CD8-positive, alpha-beta memory T cell (primary cell): ENCODE measurements at regions not wholly inside any gene's neighbourhood (a gene's known extent, or its start where the extent isn't known, plus 50 kb on each side); places are given as distances from the start of the nearest gene placed in this dataset.

Experiments used
- CTCF ChIA-PET: fragments of 350-600 bp; sonication (Branson Sonifier 250); formaldehyde crosslinking; loops from one replicate; lab custom pipeline; 2021; ENCODE audit warnings: antibody characterized with exemption; lab: Charles Lee
- POLR2A ChIA-PET: fragments of 350-600 bp; sonication (Branson Sonifier 250); formaldehyde crosslinking; loops from one replicate; lab custom pipeline; 2021; ENCODE audit warnings: antibody characterized with exemption; lab: Charles Lee
- DNase-seq, 5 donors: peaks; one replicate each; pipeline versions ENCODE4 v3.0.0 to v3.0.0-alpha.2; 2020 to 2022; ENCODE audit warnings: mixed read lengths in 1 of 5
- H3K27ac ChIP-seq: one replicate; pipeline ENCODE4 v1.7.0; 2013; ENCODE audit warnings: low read depth, mild to moderate bottlenecking, low read length, moderate library complexity
- H3K27me3 ChIP-seq: 2 replicates; pipeline ENCODE4 v1.7.0; 2013; ENCODE audit warnings: low read length, mild to moderate bottlenecking; ENCODE audit not compliant: insufficient read depth, poor library complexity, severe bottlenecking
- H3K36me3 ChIP-seq: 2 replicates; pipeline ENCODE4 v1.7.0; 2013; ENCODE audit warnings: mild to moderate bottlenecking, low read length, moderate library complexity; ENCODE audit not compliant: insufficient read depth
- H3K4me1 ChIP-seq: 2 replicates; pipeline ENCODE4 v1.7.0; 2013; ENCODE audit warnings: mild to moderate bottlenecking, low read length, moderate library complexity; ENCODE audit not compliant: insufficient read depth
- H3K4me3 ChIP-seq: 2 replicates; pipeline ENCODE4 v1.7.0; 2013; ENCODE audit warnings: mild to moderate bottlenecking, low read length
- H3K9me3 ChIP-seq: 2 replicates; pipeline ENCODE4 v1.7.0; 2013; ENCODE audit warnings: mild to moderate bottlenecking, low read length
- H3K27ac Mint-ChIP-seq, 8 donors: one replicate each; pipeline ENCODE4 v1.8.0; 2020 to 2021; ENCODE audit warnings: mixed read lengths in 8 of 8, mild to moderate bottlenecking in 6 of 8, inconsistent platforms in 3 of 8, moderate library complexity in 3 of 8
- H3K27me3 Mint-ChIP-seq, 2 donors: one replicate each; pipeline ENCODE4 v1.8.0; 2020 to 2021; ENCODE audit warnings: mixed read lengths in 2 of 2, mild to moderate bottlenecking in 1 of 2, moderate library complexity in 1 of 2
- H3K36me3 Mint-ChIP-seq, 3 donors: one replicate each; pipeline ENCODE4 v1.8.0; 2020 to 2021; ENCODE audit warnings: mixed read lengths in 3 of 3, inconsistent platforms in 1 of 3, mild to moderate bottlenecking in 1 of 3
- H3K4me1 Mint-ChIP-seq, 3 donors: one replicate each; pipeline ENCODE4 v1.8.0; 2020 to 2021; ENCODE audit warnings: mixed read lengths in 3 of 3, inconsistent platforms in 1 of 3, mild to moderate bottlenecking in 1 of 3
- H3K4me3 Mint-ChIP-seq, 7 donors: one replicate each; pipeline ENCODE4 v1.8.0; 2020 to 2021; ENCODE audit warnings: mixed read lengths in 7 of 7, mild to moderate bottlenecking in 6 of 7, moderate library complexity in 4 of 7, inconsistent platforms in 2 of 7
- H3K9me3 Mint-ChIP-seq, 5 donors: one replicate each; pipeline ENCODE4 v1.8.0; 2020 to 2022; ENCODE audit warnings: mixed read lengths in 5 of 5, mild to moderate bottlenecking in 3 of 5, moderate library complexity in 2 of 5, inconsistent platforms in 1 of 5

- H3K27me3 ChIP-seq: peaks cover 5% of the 10 kb centered on the region
- DNase-seq: peak; percentile 29 to 65 (median 37)
- Mint-ChIP-seq H3K4me3 (peak overlapping the region; percentile 79 to 95 (median 92)), H3K27ac (peak overlapping the region in 5 of 8 donors; percentile 2 to 84 (median 65)), H3K27me3 (peaks cover 23 to 56% of the 10 kb centered on the region in 2 donors), H3K9me3 (no peaks in the 10 kb centered on the region), H3K36me3 (peaks cover 0 to 2% (median 0%) of the 10 kb centered on the region in 3 donors), H3K4me1 (peaks cover 13 to 21% (median 18%) of the 10 kb centered on the region in 3 donors)
- H3K36me3 ChIP-seq: no peaks in the 10 kb centered on the region
- H3K27ac ChIP-seq: no peak overlapping the region
- POLR2A ChIA-PET: no interaction called here
- H3K4me1 ChIP-seq: no peaks in the 10 kb centered on the region
- H3K4me3 ChIP-seq: peak overlapping the region; percentile 67
- CTCF ChIA-PET: interaction anchor here (0.6 to 1.9 kb wide), 15 partner anchors 9 to 1469 kb away, joined by 3 to 12 read pairs (median 3); no protein-coding TSS in a partner anchor
- H3K9me3 ChIP-seq: no peaks in the 10 kb centered on the region
Measured at GRCh38 chr2:106582148-106583143, 95.3 kb downstream of the CD8B2 start.

GRCh38 chr2:106584304-106584954 is 97.3 kb downstream of the CD8B2 start:
- H3K4me1 Mint-ChIP-seq: peaks cover 14 to 21% (median 18%) of the 10 kb centered on the region in 3 donors
- no peak overlapping the region for H3K4me3 ChIP-seq
- POLR2A ChIA-PET: no interaction called here
- no peak overlapping the region for H3K27ac ChIP-seq
- H3K9me3 ChIP-seq: no peaks in the 10 kb centered on the region
- H3K27me3 ChIP-seq: peaks cover 5% of the 10 kb centered on the region
- no peak overlapping the region for H3K27ac Mint-ChIP-seq
- peaks cover 14 to 40% of the 10 kb centered on the region in 2 donors for H3K27me3 Mint-ChIP-seq
- CTCF ChIA-PET: interaction anchor here (1.4 kb wide), 1 partner anchor 8 kb away, joined by 4 read pairs; no protein-coding TSS in a partner anchor
- H3K4me3 Mint-ChIP-seq: no peak overlapping the region
- DNase-seq: no peak
- H3K36me3 Mint-ChIP-seq: peaks cover 0 to 2% (median 0%) of the 10 kb centered on the region in 3 donors
- H3K36me3 ChIP-seq: no peaks in the 10 kb centered on the region
- H3K4me1 ChIP-seq: no peaks in the 10 kb centered on the region
- H3K9me3 Mint-ChIP-seq: no peaks in the 10 kb centered on the region

- ChIA-PET POLR2A (interaction anchor here (0.6 kb wide), 1 partner anchor 1204 kb away, joined by 5 read pairs; no protein-coding TSS in a partner anchor), CTCF (no interaction called here)
- H3K27ac ChIP-seq: no peak overlapping the region
- peaks cover 0 to 2% (median 0%) of the 10 kb centered on the region in 5 donors for H3K9me3 Mint-ChIP-seq
- peaks cover 7 to 41% of the 10 kb centered on the region in 2 donors for H3K27me3 Mint-ChIP-seq
- no peak overlapping the region for H3K4me3 ChIP-seq
- H3K36me3 Mint-ChIP-seq: no peaks in the 10 kb centered on the region
- no peaks in the 10 kb centered on the region for H3K36me3 ChIP-seq
- H3K4me3 Mint-ChIP-seq: no peak overlapping the region
- H3K4me1 ChIP-seq: no peaks in the 10 kb centered on the region
- H3K27me3 ChIP-seq: no peaks in the 10 kb centered on the region
- no peaks in the 10 kb centered on the region for H3K4me1 Mint-ChIP-seq
- DNase-seq: no peak
- no peak overlapping the region for H3K27ac Mint-ChIP-seq
- H3K9me3 ChIP-seq: no peaks in the 10 kb centered on the region
Measured at GRCh38 chr2:106596844-106597243, 109.7 kb downstream of the CD8B2 start.

- Mint-ChIP-seq H3K4me3 (no peak overlapping the region), H3K27me3 (peaks cover 5 to 49% of the 10 kb centered on the region in 2 donors), H3K36me3 (no peaks in the 10 kb centered on the region), H3K9me3 (peaks cover 0 to 2% (median 0%) of the 10 kb centered on the region in 5 donors), H3K27ac (no peak overlapping the region), H3K4me1 (no peaks in the 10 kb centered on the region)
- Histone ChIP-seq H3K27ac (no peak overlapping the region), H3K9me3 (no peaks in the 10 kb centered on the region), H3K4me3 (no peak overlapping the region), H3K27me3 (no peaks in the 10 kb centered on the region), H3K4me1 (no peaks in the 10 kb centered on the region), H3K36me3 (no peaks in the 10 kb centered on the region)
- no peak for DNase-seq
- CTCF ChIA-PET: no interaction called here
- POLR2A ChIA-PET: no interaction called here
Measured at GRCh38 chr2:106599540-106599939, 112.4 kb downstream of the CD8B2 start.

GRCh38 chr2:106602042-106602441 is 114.9 kb downstream of the CD8B2 start:
- Mint-ChIP-seq H3K27ac (no peak overlapping the region), H3K27me3 (peaks cover 3 to 47% of the 10 kb centered on the region in 2 donors), H3K4me3 (no peak overlapping the region), H3K36me3 (no peaks in the 10 kb centered on the region), H3K9me3 (peaks cover 0 to 2% (median 0%) of the 10 kb centered on the region in 5 donors), H3K4me1 (no peaks in the 10 kb centered on the region)
- H3K9me3 ChIP-seq: no peaks in the 10 kb centered on the region
- no peak for DNase-seq
- H3K4me1 ChIP-seq: no peaks in the 10 kb centered on the region
- no peaks in the 10 kb centered on the region for H3K27me3 ChIP-seq
- H3K36me3 ChIP-seq: no peaks in the 10 kb centered on the region
- H3K27ac ChIP-seq: no peak overlapping the region
- POLR2A ChIA-PET: no interaction called here
- CTCF ChIA-PET: interaction anchor here (0.9 kb wide), 1 partner anchor 19 kb away, joined by 3 read pairs; no protein-coding TSS in a partner anchor
- no peak overlapping the region for H3K4me3 ChIP-seq

- no peaks in the 10 kb centered on the region for H3K9me3 ChIP-seq
- Mint-ChIP-seq H3K9me3 (peaks cover 0 to under 1% (median 0%) of the 10 kb centered on the region in 5 donors), H3K4me3 (no peak overlapping the region), H3K36me3 (no peaks in the 10 kb centered on the region), H3K27me3 (peaks cover 5 to 37% of the 10 kb centered on the region in 2 donors), H3K27ac (no peak overlapping the region), H3K4me1 (no peaks in the 10 kb centered on the region)
- ChIA-PET POLR2A (no interaction called here), CTCF (no interaction called here)
- H3K4me1 ChIP-seq: no peaks in the 10 kb centered on the region
- DNase-seq: no peak
- no peak overlapping the region for H3K4me3 ChIP-seq
- H3K36me3 ChIP-seq: no peaks in the 10 kb centered on the region
- no peaks in the 10 kb centered on the region for H3K27me3 ChIP-seq
- no peak overlapping the region for H3K27ac ChIP-seq
Measured at GRCh38 chr2:106606652-106607051, 119.5 kb downstream of the CD8B2 start.

GRCh38 chr2:106607371-106607770 is 120.2 kb downstream of the CD8B2 start:
- Mint-ChIP-seq H3K9me3 (peaks cover 0 to 4% (median 0%) of the 10 kb centered on the region in 5 donors), H3K36me3 (no peaks in the 10 kb centered on the region), H3K27ac (no peak overlapping the region), H3K4me3 (no peak overlapping the region), H3K27me3 (peaks cover 6 to 36% of the 10 kb centered on the region in 2 donors), H3K4me1 (no peaks in the 10 kb centered on the region)
- POLR2A ChIA-PET: no interaction called here
- Histone ChIP-seq H3K27me3 (no peaks in the 10 kb centered on the region), H3K4me1 (no peaks in the 10 kb centered on the region), H3K4me3 (no peak overlapping the region), H3K27ac (no peak overlapping the region), H3K9me3 (no peaks in the 10 kb centered on the region), H3K36me3 (no peaks in the 10 kb centered on the region)
- DNase-seq: no peak
- CTCF ChIA-PET: no interaction called here
